HG03378 (cell line): ENCODE measurements at regions not wholly inside any gene's neighbourhood (a gene's known extent, or its start where the extent isn't known, plus 50 kb on each side); places are given as distances from the start of the nearest gene placed in this dataset.
"Not testable (repeated sequence)": the region's sequence is repeated elsewhere in the genome, so short reads cannot be mapped to it uniquely, and the experiment has no call there.

Experiments used
- ATAC-seq: cut with Tn5 transposase; IDR thresholded peaks from one replicate; pipeline ENCODE4 v1.9.1; 2021; ENCODE audit warnings: mild to moderate bottlenecking, moderate library complexity; ENCODE audit not compliant: unreplicated experiment

DNA sequence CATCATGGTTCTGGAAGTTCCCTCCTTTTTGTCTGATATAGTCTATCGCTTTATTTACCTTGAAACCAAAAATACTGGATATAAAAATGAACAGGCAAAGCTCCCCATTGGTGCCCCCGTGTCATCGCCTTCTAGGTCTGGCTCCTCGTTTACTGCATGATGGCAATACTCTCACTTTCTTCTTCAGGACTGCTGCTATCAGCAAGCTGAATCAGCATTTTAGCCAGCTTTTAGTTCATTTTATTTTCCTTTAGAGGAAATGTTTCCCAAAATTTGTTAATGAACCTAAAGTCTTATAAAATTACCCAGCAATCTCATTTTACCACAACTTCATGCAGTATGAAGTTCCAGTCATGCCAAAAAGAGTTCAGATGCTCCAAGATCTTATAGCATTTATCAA is 80.5 kb downstream of the ZIC3 start:
- no peak for ATAC-seq

DNA sequence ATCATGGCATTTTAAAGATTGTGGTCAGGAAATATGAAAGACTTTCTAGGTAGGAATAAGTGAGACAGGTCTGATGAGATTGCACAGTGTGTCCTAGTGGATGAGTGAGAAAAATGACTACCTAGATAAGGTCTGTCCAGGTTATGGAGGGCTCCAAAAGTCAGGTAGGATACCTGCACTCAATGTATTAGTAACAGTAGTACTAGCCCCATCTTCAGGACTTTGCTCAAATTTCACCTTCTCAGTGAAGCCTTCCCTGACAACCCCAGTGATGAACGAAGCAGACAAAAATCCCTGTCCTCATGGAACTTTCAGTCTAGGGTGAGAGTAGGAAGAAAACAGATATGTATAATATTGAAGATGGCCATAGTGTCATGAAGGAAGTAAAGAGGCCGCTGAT is 85.7 kb downstream of the ZIC3 start:
- no peak for ATAC-seq

DNA sequence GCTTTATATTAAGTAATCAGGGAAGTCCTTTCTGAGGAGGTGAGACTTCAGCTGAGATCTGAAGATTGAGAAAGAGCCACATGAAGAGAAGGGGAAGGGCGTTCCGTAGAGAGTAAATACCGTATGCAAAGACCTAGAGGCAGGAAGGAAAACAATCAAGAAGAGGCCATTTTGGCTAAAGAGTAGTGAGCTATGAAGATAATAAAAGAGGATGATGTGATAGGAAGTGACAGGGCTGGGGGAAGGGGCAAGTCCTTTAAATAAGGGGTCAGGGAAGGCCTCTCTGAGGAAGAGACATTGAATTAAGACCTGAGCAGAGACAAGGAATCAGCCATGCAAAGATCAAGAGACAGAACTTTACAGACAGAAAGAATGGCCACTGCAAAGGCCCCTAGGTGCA is 86.2 kb downstream of the ZIC3 start:
- ATAC-seq, result no peak

DNA sequence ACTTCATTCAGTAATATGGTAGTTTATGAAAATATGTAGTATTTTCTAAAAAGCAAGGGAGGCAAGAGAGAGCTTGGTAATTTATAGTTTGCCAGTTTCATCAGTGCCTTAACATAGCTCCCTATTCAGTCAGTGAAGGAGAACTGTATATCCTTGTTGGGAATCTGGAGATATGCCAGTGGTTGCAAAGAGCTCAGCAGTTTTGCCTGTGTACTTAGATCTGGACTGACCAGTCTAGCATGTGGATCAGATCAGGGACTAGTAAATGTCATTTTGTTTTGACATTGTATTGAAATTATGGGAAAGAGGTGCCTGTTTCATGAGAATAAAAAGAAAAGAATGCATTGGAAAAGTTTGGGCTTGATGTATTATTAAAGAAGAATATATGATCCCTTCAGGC is 88.6 kb downstream of the ZIC3 start:
- no peak for ATAC-seq

DNA sequence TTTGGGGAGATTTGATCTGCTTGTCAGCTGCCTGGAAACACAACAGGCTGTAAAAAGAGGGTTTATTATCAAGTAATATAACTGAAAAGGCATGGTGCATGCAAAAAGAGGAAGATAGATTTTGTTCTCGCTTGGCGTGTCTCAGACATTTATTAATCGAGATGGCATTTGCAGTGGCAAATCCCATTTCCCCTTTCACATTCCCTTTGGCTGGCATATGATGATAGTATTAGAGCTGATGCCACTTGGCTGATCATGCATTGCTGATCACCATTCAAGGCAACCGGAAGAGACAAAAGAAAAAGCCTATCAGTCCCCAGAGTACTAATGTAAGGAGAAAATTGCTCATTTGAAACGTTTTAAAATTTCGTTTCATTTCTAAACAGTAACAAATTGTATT is 101.8 kb downstream of the ZIC3 start:
- no peak for ATAC-seq

GRCh38 chrX:137684591-137684990 is 118.7 kb downstream of the ZIC3 start:
- no peak for ATAC-seq

- no peak for ATAC-seq
These were observed 129.5 kb downstream of the ZIC3 start for GRCh38 chrX:137695417-137695816.

GRCh38 chrX:137707348-137707747 is 141.4 kb downstream of the ZIC3 start:
- ATAC-seq, result no peak

DNA sequence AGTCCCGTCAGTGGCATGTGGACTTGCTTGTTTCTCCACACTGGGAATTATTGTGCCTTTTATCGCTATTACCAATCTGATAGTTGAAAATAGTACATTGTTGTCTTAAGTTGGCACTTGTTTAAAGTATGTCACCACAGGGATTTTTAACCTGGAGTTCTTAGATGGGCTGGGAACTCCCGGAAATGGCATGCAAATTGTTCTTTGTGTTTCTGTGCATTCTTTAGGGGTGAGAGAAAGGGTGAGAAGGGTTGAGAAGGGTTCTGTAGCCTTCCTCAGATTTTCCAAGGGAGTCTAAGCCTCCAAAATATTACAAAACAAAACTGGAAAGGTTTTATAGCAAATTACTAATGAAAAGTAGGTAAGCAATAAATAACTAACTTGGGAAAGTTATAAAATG is 176.9 kb downstream of the ZIC3 start:
- no peak for ATAC-seq

GRCh38 chrX:137743414-137743813 is 177.5 kb downstream of the ZIC3 start:
- ATAC-seq, result no peak

GRCh38 chrX:137746289-137746688 is 180.4 kb downstream of the ZIC3 start:
- no peak for ATAC-seq

- no peak for ATAC-seq
These were observed 181.5 kb downstream of the ZIC3 start for GRCh38 chrX:137747244-137748043.

DNA sequence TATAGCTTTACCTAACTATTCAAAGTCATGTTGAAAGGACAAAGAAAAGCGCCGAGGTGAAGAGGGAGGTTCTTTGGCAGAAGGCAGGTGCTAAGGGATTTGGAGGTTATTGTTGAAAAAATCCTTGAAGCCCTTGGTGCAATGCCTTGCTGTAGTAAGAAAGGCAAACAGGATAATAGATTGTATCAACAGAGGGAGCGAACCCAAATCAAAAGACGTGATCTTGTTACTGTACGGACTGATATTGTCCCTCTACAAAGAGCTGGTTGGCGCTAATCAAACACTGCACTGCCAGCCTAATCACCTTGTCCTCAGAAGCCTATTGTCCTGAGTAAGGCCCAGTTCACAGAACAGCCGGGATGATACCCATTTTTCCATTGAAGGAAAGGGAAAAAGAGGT is 182.9 kb downstream of the ZIC3 start:
- ATAC-seq, result no peak

DNA sequence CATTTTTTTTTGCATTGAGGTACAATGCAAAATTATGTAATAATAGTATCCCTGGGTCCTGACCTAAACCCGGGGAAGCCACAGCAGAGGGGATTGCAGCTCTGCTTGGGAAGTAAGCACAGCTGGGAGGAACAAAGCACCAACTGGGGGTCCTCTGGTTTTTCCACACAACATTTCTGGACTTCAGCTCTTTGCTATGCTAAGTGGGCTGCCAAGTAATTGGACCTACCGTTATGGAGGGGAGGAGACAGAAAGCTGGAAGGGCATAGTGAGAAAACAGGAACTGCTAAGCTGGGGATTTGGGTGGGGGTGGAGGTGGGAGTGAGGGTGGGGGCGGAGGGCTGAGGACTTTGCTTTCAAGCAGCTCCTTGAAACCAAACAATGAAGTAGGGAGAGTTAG is 183.3 kb downstream of the ZIC3 start:
- no peak for ATAC-seq

DNA sequence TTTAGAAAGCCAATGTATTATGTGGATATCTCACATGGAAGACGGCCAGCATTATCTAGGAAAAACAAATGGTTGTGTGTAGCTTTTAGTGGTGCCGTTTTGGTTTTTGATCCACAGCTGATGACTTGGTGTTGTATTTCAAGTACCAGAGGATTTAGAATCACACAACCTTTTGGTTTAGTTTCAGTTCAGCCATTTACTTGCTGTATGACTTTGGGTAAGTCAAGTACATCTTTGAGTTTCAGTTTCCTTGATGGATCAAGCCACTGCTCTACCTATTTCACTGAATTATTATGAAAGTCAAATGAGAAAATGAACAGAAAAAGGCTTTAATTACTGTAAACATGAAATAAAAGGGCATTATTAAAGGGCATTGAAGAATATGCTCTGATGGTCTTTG is 205.6 kb downstream of the ZIC3 start:
- ATAC-seq, result no peak

- ATAC-seq, result no peak
These were observed 226.3 kb downstream of the ZIC3 start for GRCh38 chrX:137792214-137792613.

DNA sequence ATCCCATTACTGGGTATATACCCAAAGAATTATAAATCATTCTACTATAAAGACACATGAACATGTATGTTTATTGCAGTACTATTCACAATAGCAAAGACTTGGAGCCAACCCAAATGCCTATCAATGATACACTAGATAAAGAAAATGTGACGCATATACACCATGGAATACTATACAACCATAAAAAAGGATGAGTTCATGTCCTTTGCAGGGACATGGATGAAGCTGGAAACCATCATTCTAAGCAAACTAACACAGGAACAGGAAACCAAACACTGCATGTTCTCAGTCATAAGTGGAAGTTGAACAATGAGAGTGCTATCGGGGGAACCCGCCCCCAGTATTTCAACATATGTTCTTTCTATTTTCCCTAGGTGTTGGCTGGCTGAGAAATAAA is 232.0 kb downstream of the ZIC3 start:
- not testable (repeated sequence) for ATAC-seq

- ATAC-seq, result no peak
These were observed 257.3 kb downstream of the ZIC3 start for GRCh38 chrX:137823257-137823656.

- no peak for ATAC-seq
These were observed 281.4 kb downstream of the ZIC3 start for GRCh38 chrX:137847376-137847775.

DNA sequence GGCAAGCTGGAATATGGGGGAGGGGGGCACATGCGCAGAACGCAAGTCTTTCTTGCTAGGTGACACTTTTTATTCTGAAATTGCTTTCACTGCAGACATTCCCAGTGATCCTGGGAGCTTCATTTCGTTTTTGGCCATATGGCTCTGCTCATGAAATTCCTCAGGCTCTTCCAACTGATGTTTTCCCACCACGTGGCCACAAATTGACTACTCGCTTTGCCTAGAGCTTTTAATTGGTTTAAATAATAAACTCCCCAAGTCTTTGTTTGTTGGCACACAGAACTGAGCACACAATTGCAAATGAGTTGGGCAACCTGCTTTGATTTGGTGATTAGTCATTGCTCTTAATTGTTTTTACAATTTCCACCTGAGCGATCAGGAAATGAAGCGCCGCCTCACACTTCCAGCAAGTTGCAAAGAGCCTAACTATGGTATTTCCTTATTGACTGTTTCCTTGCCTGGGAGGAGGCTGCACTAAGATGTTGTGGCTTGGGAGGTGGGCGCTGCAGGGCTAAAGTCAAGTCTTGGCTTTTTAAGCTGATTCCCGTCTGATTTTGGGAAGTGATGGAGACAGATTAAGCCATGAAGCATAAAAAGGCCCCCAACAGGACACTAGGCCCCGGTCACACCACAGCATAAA is 282.5 kb downstream of the ZIC3 start:
- ATAC-seq, result no peak

DNA sequence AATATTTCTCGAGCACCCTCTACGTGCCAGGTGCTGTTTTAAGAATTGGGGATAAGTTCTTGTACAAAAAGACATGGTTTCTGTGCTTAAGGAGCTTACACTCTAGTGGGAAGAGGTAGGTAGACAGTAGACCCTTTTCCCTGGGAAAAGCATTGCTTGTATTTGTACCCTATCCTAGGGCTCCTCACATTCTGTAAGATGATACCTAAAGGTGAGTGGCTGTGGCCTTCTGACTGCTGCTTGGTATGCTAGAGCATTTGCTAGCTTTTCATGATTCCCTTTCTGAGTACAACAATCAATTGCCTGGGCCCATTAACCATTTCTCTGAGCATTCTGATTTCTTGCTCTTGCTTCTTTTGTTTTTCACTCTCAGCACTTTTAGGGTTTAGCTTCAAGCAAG is 286.6 kb downstream of the ZIC3 start:
- ATAC-seq, result no peak

GRCh38 chrX:137855490-137855889 is 289.6 kb downstream of the ZIC3 start:
- ATAC-seq, result no peak

- no peak for ATAC-seq
These were observed 292.2 kb downstream of the ZIC3 start for GRCh38 chrX:137858106-137858505.
